H9 (cell line): ENCODE measurements at regions not wholly inside any gene's neighbourhood (a gene's known extent, or its start where the extent isn't known, plus 50 kb on each side); places are given as distances from the start of the nearest gene placed in this dataset.

Experiments
- DNase-seq: peaks from one replicate; pipeline ENCODE4 v3.0.0-alpha.2; 2017
- H2AFZ ChIP-seq: one replicate; pipeline ENCODE4 v1.6.1; 2013; ENCODE audit warnings: mild to moderate bottlenecking, low read length, control low read depth, moderate library complexity
- H2AK5ac ChIP-seq: 2 replicates; pipeline ENCODE4 v1.6.1; 2013; ENCODE audit warnings: low read length, control low read depth, mixed read lengths; ENCODE audit not compliant: insufficient read length
- H2BK120ac ChIP-seq: one replicate; pipeline ENCODE4 v1.6.1; 2013; ENCODE audit warnings: low read depth, mild to moderate bottlenecking, low read length, control low read depth, inconsistent platforms; ENCODE audit not compliant: poor library complexity, severe bottlenecking
- H2BK12ac ChIP-seq: 2 replicates; pipeline ENCODE4 v1.6.1; 2013; ENCODE audit warnings: low read length, control low read depth, mixed read lengths, low read depth; ENCODE audit not compliant: insufficient read length
- H2BK15ac ChIP-seq: 2 replicates; pipeline ENCODE4 v1.6.1; 2013; ENCODE audit warnings: low read depth, low read length, control low read depth
- H2BK20ac ChIP-seq: one replicate; pipeline ENCODE4 v1.6.1; 2013; ENCODE audit warnings: low read depth, mild to moderate bottlenecking, low read length, control low read depth, inconsistent platforms; ENCODE audit not compliant: poor library complexity, severe bottlenecking
- H2BK5ac ChIP-seq: 2 replicates; pipeline ENCODE4 v1.6.1; 2013; ENCODE audit warnings: low read length, control low read depth, mixed read lengths; ENCODE audit not compliant: insufficient read length
- H3K14ac ChIP-seq: 2 replicates; pipeline ENCODE4 v1.6.1; 2013; ENCODE audit warnings: low read length, control low read depth; ENCODE audit not compliant: insufficient read depth
- H3K18ac ChIP-seq: 2 replicates; pipeline ENCODE4 v1.6.1; 2013; ENCODE audit warnings: low read depth, mild to moderate bottlenecking, mixed read lengths, low read length, control low read depth; ENCODE audit not compliant: insufficient read length
- H3K23ac ChIP-seq: 2 replicates; pipeline ENCODE4 v1.6.1; 2013; ENCODE audit warnings: low read length, control low read depth, mixed read lengths, low read depth; ENCODE audit not compliant: insufficient read length
- H3K23me2 ChIP-seq: 2 replicates; pipeline ENCODE4 v1.6.1; 2013; ENCODE audit warnings: low read depth, mild to moderate bottlenecking, mixed read lengths, low read length, control low read depth; ENCODE audit not compliant: insufficient read length, poor library complexity, severe bottlenecking
- H3K27ac ChIP-seq: 2 replicates; pipeline ENCODE4 v1.5.1; 2013; ENCODE audit warnings: low read length, control low read depth, mixed read lengths, low read depth; ENCODE audit not compliant: insufficient read length
- H3K27me3 ChIP-seq: 2 replicates; pipeline ENCODE4 v1.6.1; 2013; ENCODE audit warnings: low read length, control low read depth, inconsistent platforms; ENCODE audit not compliant: insufficient read depth
- H3K4ac ChIP-seq: 2 replicates; pipeline ENCODE4 v1.6.1; 2013; ENCODE audit warnings: low read depth, mild to moderate bottlenecking, control low read depth, inconsistent platforms, low read length, moderate library complexity
- H3K4me1 ChIP-seq: 2 replicates; pipeline ENCODE4 v1.6.1; 2013; ENCODE audit warnings: low read length, control low read depth, inconsistent platforms; ENCODE audit not compliant: insufficient read depth
- H3K4me2 ChIP-seq: 2 replicates; pipeline ENCODE4 v1.6.1; 2013; ENCODE audit warnings: low read length, control low read depth, mixed read lengths; ENCODE audit not compliant: insufficient read length, insufficient read depth
- H3K56ac ChIP-seq: 2 replicates; pipeline ENCODE4 v1.6.1; 2013; ENCODE audit warnings: low read depth, mild to moderate bottlenecking, mixed read lengths, low read length, control low read depth; ENCODE audit not compliant: insufficient read length
- H3K79me1 ChIP-seq: 2 replicates; pipeline ENCODE4 v1.6.1; 2013; ENCODE audit warnings: low read depth, mild to moderate bottlenecking, moderate library complexity, low read length, control low read depth, inconsistent platforms; ENCODE audit not compliant: insufficient read depth, poor library complexity, severe bottlenecking
- H3K79me2 ChIP-seq: 2 replicates; pipeline ENCODE4 v1.6.1; 2013; ENCODE audit warnings: low read length, control low read depth, inconsistent platforms; ENCODE audit not compliant: insufficient read depth
- H3K9ac ChIP-seq: 2 replicates; pipeline ENCODE4 v1.6.1; 2013; ENCODE audit warnings: low read length, control low read depth, mixed read lengths; ENCODE audit not compliant: insufficient read length; ENCODE audit errors: extremely low read depth
- H3K9me3 ChIP-seq: one replicate; pipeline ENCODE4 v1.6.1; 2013; ENCODE audit warnings: low read depth, low read length, inconsistent platforms; ENCODE audit not compliant: control insufficient read depth
- H3T11ph ChIP-seq: one replicate; pipeline ENCODE4 v1.6.1; 2013; ENCODE audit warnings: mild to moderate bottlenecking, low read length, control low read depth, inconsistent platforms
- H4K20me1 ChIP-seq: one replicate; pipeline ENCODE4 v1.6.1; 2013; ENCODE audit not compliant: control insufficient read depth, insufficient read length, insufficient read depth
- H4K5ac ChIP-seq: 2 replicates; pipeline ENCODE4 v1.6.1; 2013; ENCODE audit warnings: low read depth, mild to moderate bottlenecking, mixed read lengths, low read length, control low read depth; ENCODE audit not compliant: insufficient read length
- H4K8ac ChIP-seq: replicated peaks from 2 replicates; pipeline ENCODE4 v1.6.1; 2013; ENCODE audit warnings: low read length, control low read depth, mixed read lengths, low read depth; ENCODE audit not compliant: insufficient read length
- H4K91ac ChIP-seq: 2 replicates; pipeline ENCODE4 v1.6.1; 2013; ENCODE audit warnings: low read depth, mild to moderate bottlenecking, moderate library complexity, mixed read lengths, low read length, control low read depth; ENCODE audit not compliant: insufficient read length
- H3K27ac Mint-ChIP-seq, 3 experiments: 2 replicates in 2 of 3; 3 replicates in 1 of 3; pipeline ENCODE4 v1.8.0; 2020 to 2021; ENCODE audit warnings: mixed read lengths in 3 of 3, mild to moderate bottlenecking in 1 of 3, moderate library complexity in 1 of 3
- H3K27me3 Mint-ChIP-seq: 2 replicates; pipeline ENCODE4 v1.8.0; 2021; ENCODE audit warnings: low read depth, mild to moderate bottlenecking, moderate library complexity, mixed read lengths
- H3K36me3 Mint-ChIP-seq, 3 experiments: 2 replicates in 2 of 3; 3 replicates in 1 of 3; pipeline ENCODE4 v1.8.0; 2020 to 2021; ENCODE audit warnings: low read depth in 3 of 3, mixed read lengths in 3 of 3; ENCODE audit not compliant: insufficient read depth in 1 of 3
- H3K4me1 Mint-ChIP-seq, 2 experiments: 2 replicates each; pipeline ENCODE4 v1.8.0; 2020; ENCODE audit warnings: mixed read lengths in 2 of 2
- H3K4me3 Mint-ChIP-seq, 2 experiments: 2 replicates in 1 of 2; 3 replicates in 1 of 2; pipeline ENCODE4 v1.8.0; 2020 to 2021; ENCODE audit warnings: mild to moderate bottlenecking in 2 of 2, mixed read lengths in 2 of 2, moderate library complexity in 1 of 2
- H3K9me3 Mint-ChIP-seq, 2 experiments: 2 replicates in 1 of 2; 3 replicates in 1 of 2; pipeline ENCODE4 v1.8.0; 2020; ENCODE audit warnings: mild to moderate bottlenecking in 2 of 2, mixed read lengths in 2 of 2, moderate library complexity in 1 of 2
- CTCF ChIP-seq: fragments of 200-600 bp; sonication (generic); conservative IDR thresholded peaks from 3 replicates; pipeline ENCODE4 v1.8.0; 2021; ENCODE audit warnings: antibody characterized with exemption, mild to moderate bottlenecking
- WGBS: extraction: QIAGEN DNeasy Blood & Tissue Kit; methylation state at CpG from one replicate; pipeline ENCODE4 v1.1.7; 2013; ENCODE audit warnings: missing lambda C conversion rate, low lambda C conversion rate, mixed read lengths; ENCODE audit not compliant: insufficient read length; ENCODE audit errors: extremely low coverage; 5-methylcytosine and 5-hydroxymethylcytosine counted together

DNA sequence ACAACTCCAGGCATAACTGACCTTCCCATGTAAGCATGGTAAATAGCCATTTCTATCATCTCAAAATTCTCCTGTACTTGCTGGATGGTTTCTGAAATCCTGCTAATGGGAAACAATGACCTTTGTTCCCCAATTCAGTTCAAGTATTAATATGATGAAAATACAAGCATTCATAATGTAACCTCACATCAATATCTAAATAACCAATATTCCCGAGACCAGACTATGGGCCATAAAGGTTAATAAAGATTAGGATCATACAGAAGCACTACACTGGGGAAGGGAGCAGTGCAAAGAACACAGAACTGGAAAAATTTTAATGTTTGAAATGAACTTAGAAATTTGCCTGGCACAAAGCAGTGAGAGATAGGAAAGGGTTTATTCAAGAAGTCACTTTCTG, 151.3 kb upstream of the SETMAR start:
- Histone ChIP-seq H2AFZ (no peak overlapping the region), H3K56ac (no peak overlapping the region), H3T11ph (no peak overlapping the region), H2BK120ac (no peak overlapping the region), H2BK5ac (no peak overlapping the region), H3K9me3 (no peaks in the 10 kb centered on the region), H3K14ac (no peak overlapping the region), H2AK5ac (no peak overlapping the region), H3K18ac (no peak overlapping the region), H4K8ac (no peak overlapping the region), H2BK20ac (no peak overlapping the region), H3K27me3 (no peaks in the 10 kb centered on the region), H3K27ac (no peak overlapping the region), H3K79me2 (no peaks in the 10 kb centered on the region), H2BK15ac (no peak overlapping the region), H3K23ac (no peak overlapping the region), H3K9ac (no peak overlapping the region), H3K4ac (no peak overlapping the region), H3K23me2 (no peaks in the 10 kb centered on the region), H4K20me1 (no peaks in the 10 kb centered on the region), H2BK12ac (no peak overlapping the region), H3K79me1 (no peaks in the 10 kb centered on the region), H4K91ac (no peak overlapping the region), H3K4me1 (no peaks in the 10 kb centered on the region), H4K5ac (no peak overlapping the region), H3K4me2 (no peak overlapping the region)
- no peaks in the 10 kb centered on the region for H3K4me1 Mint-ChIP-seq
- no peak overlapping the region for H3K27ac Mint-ChIP-seq
- whole genome bisulfite sequencing = no CpG with 5 or more reads among the region's 1 CpG
- H3K9me3 Mint-ChIP-seq = no peaks in the 10 kb centered on the region
- H3K27me3 Mint-ChIP-seq = no peaks in the 10 kb centered on the region
- DNase-seq = no peak
- H3K36me3 Mint-ChIP-seq = no peaks in the 10 kb centered on the region
- no peak overlapping the region for H3K4me3 Mint-ChIP-seq
- TF ChIP-seq CTCF = no peak
